ENCODE measurements at regions not wholly inside any gene's neighbourhood (a gene's known extent, or its start where the extent isn't known, plus 50 kb on each side); places are given as distances from the start of the nearest gene placed in this dataset.

DNA sequence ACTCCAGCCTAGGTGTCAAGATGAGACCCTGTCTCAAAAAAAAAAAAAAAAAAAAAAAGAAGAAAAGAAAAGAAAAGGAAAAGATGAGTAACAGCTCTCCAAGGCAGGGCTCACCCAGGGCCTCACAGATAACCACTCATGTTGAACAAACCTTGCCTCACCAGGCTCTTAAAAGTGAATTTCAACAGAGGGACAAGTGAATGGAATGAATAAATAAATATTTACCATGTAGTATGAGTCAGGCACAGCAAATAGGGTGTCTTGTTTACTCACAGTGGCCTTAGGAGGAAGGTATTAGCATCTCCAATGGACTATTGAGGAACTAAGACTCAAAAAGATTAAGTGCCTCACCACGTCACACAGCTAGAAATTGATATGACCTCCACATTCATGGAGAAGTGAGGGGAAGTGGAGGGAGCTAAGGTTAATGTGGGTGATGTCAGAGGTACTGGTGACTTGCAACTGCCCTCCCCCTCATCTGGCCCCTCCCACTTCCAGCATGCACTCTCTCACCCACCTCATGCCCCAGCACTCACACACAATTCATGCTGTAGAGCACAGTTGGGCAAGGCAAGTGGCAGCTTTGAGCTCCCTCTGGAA lies 255.5 kb downstream of the UACA start:
- no peak overlapping the region for H3K4me3 ChIP-seq (ENCODE audit: low read depth, low read length)
- peak; percentile 83 for DNase-seq (ENCODE audit: low read depth)
- TF ChIP-seq, protein P1, sequence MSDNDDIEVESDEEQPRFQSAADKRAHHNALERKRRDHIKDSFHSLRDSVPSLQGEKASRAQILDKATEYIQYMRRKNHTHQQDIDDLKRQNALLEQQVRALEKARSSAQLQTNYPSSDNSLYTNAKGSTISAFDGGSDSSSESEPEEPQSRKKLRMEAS (IDR thresholded peaks at IDR 0.05; ENCODE audit: low read depth, low read length): no peak
- TF ChIP-seq, protein P2, sequence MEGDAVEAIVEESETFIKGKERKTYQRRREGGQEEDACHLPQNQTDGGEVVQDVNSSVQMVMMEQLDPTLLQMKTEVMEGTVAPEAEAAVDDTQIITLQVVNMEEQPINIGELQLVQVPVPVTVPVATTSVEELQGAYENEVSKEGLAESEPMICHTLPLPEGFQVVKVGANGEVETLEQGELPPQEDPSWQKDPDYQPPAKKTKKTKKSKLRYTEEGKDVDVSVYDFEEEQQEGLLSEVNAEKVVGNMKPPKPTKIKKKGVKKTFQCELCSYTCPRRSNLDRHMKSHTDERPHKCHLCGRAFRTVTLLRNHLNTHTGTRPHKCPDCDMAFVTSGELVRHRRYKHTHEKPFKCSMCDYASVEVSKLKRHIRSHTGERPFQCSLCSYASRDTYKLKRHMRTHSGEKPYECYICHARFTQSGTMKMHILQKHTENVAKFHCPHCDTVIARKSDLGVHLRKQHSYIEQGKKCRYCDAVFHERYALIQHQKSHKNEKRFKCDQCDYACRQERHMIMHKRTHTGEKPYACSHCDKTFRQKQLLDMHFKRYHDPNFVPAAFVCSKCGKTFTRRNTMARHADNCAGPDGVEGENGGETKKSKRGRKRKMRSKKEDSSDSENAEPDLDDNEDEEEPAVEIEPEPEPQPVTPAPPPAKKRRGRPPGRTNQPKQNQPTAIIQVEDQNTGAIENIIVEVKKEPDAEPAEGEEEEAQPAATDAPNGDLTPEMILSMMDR (IDR thresholded peaks at IDR 0.05; ENCODE audit: low read depth, low read length): no peak

DNA sequence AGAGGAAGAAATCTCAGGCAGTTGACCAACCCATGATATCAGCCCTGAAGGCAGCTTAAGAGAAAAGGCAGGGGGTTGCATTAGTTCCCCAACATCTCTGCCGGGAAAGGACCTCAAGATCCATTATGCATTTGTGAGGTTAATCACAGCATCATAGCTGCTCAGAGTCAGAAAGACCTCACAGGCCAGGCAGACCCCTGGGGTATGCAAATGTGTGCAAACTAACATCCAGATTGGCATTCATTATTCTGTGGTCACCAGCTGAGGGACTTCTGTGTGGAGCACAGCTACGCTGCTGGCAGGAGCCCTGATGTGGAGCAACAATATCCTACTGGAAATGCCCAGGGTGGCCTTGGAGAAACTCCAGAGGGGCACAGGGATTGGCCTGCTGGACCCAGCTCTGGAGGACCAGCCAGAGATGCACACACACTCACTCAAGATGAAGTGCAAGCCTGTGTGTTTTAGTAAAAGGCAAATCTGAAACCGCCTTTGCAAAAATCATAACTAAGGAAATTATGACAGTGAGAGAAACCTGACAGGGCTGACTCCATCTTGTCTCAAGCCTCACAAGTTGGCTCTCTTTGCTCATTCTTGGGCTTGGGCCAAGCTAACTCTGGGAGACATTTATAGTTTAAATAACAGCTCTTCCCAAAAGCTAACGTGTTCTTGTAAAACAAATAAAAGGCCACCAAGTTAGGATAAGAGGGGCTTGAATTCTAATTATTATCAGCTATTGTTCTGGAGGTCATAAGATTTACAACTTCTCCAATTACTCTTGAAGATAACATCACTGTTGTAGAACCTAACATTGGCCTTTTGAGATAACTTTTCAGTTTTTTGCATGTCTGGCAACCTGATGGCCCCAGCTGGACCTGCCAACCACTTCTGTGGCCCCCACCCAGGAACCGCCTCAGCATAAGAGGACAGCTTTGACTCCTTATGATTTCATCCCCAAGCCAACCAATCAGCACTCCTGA lies 257.1 kb downstream of the UACA start:
- no peak for TF ChIP-seq MYC (IDR thresholded peaks at IDR 0.05; ENCODE audit: low read depth, low read length)
- no peak for TF ChIP-seq POLR2A (IDR thresholded peaks at IDR 0.05; ENCODE audit: extremely low read depth, insufficient read length)
- TF ChIP-seq, protein P2 (IDR thresholded peaks at IDR 0.05; ENCODE audit: low read depth, low read length): no peak
- TF ChIP-seq, protein P1 (IDR thresholded peaks at IDR 0.05; ENCODE audit: low read depth, low read length): no peak
- H3K4me3 ChIP-seq (ENCODE audit: low read depth, low read length): no peak overlapping the region
- no peak for DNase-seq (ENCODE audit: low read depth)

DNA sequence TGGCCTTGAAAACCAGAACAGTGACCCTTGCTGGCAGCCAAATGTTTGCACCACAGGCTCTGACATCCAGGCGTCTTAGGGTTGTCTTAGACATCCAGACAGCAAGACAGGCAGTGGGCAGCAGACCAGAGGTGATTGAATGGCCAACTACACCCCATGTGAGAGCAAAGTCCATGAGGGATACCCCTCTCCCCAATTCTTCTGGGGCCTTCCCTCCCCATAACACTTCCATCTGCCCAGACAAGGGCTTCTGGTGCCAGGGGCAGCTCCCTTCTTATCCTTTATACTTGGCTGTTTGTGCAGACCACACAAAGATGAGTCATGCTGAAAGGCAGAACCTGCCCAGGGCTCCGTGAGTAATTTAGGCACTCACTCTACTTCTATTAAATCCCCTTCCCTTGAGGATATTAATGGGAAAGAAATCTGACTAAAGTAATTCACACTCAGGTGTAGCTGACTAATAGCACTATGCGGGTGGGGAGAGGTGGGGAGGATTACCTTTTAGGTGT lies 257.9 kb downstream of the UACA start:
- no peak overlapping the region for H3K4me3 ChIP-seq (ENCODE audit: low read depth, low read length)
- peak; percentile 78 for DNase-seq (ENCODE audit: low read depth)
- TF ChIP-seq POLR2A (IDR thresholded peaks at IDR 0.05; ENCODE audit: extremely low read depth, insufficient read length) (no peak), MYC (IDR thresholded peaks at IDR 0.05; ENCODE audit: low read depth, low read length) (no peak)
- TF ChIP-seq, protein P1 (IDR thresholded peaks at IDR 0.05; ENCODE audit: low read depth, low read length): no peak
- TF ChIP-seq, protein P2 (IDR thresholded peaks at IDR 0.05; ENCODE audit: low read depth, low read length): no peak

DNA sequence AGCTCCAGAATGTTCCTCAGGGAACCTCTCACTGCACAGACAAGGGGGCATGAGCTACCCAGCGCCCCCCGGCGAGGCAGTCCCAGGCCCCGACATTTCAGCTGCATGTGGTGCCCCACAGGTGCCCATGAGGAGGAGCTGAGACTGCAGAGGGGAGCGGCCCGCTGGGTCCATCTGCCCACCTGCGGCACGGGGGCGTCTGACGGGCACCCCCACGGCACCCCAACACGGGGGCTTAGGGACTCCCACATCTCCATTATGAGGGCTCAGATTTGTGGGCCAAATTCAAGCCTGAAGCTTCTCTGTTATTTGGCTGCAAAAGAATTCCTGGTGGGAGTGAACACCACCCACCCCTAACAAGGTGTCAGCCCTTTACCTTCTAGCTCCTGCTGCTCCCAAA lies 258.4 kb downstream of the UACA start:
- no peak for DNase-seq (ENCODE audit: low read depth)
- H3K4me3 ChIP-seq (ENCODE audit: low read depth, low read length): no peak overlapping the region
- TF ChIP-seq POLR2A (IDR thresholded peaks at IDR 0.05; ENCODE audit: extremely low read depth, insufficient read length) (no peak), MYC (IDR thresholded peaks at IDR 0.05; ENCODE audit: low read depth, low read length) (no peak)
- TF ChIP-seq, protein P2 (IDR thresholded peaks at IDR 0.05; ENCODE audit: low read depth, low read length): no peak
- TF ChIP-seq, protein P1 (IDR thresholded peaks at IDR 0.05; ENCODE audit: low read depth, low read length): no peak

DNA sequence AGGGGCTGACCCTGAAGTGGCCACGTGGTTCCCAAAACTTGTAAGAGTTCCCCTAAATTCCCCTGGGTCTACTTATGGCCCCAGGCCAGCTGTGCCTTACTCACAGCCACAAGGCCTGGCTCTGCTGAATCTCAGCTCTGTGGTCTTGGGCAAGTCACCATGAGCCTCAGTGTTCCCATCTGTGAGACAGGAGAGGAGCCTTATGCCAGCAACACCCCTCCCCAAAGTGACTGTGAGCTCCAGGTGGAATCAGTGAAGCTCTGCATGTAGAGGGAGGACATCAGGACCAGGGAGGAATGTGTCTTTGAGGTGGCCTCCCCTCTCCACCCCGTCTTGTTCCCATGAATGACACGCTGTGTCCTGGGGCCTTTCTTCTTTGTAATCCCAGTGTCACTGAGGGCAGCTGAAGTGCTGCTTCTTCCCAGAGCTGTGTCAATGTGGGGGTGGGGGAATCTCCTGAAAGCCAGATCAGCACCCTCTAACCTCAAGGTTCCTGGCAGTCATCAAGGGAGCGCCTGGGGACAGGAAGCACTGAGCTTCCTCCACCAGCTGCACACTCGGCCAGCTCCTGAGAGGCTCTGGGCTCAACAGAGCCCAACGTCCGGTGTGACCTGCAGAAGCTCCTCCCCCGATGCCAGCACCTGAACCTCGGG lies 258.9 kb downstream of the UACA start:
- H3K4me3 ChIP-seq (ENCODE audit: low read depth, low read length): no peak overlapping the region
- DNase-seq (ENCODE audit: low read depth): peak; percentile 86
- TF ChIP-seq, protein P2 (IDR thresholded peaks at IDR 0.05; ENCODE audit: low read depth, low read length): no peak
- TF ChIP-seq POLR2A (IDR thresholded peaks at IDR 0.05; ENCODE audit: extremely low read depth, insufficient read length): no peak
- peak; percentile 52 for TF ChIP-seq MYC (IDR thresholded peaks at IDR 0.05; ENCODE audit: low read depth, low read length)
- TF ChIP-seq, protein P1 (IDR thresholded peaks at IDR 0.05; ENCODE audit: low read depth, low read length): peak; percentile 89
